Activated gamma-delta T cell treated with anti-CD3 and anti-CD28 coated beads, Interleukin-2, amount 50 U/mL, for 16 hours (primary cell): ENCODE measurements at regions not wholly inside any gene's neighbourhood (a gene's known extent, or its start where the extent isn't known, plus 50 kb on each side); places are given as distances from the start of the nearest gene placed in this dataset.
"Not testable (repeated sequence)": the region's sequence is repeated elsewhere in the genome, so short reads cannot be mapped to it uniquely, and the experiment has no call there.

Source experiments
- DNase-seq: peaks from one replicate; pipeline ENCODE4 v3.0.0-alpha.2; 2020; ENCODE audit warnings: low read depth

DNA sequence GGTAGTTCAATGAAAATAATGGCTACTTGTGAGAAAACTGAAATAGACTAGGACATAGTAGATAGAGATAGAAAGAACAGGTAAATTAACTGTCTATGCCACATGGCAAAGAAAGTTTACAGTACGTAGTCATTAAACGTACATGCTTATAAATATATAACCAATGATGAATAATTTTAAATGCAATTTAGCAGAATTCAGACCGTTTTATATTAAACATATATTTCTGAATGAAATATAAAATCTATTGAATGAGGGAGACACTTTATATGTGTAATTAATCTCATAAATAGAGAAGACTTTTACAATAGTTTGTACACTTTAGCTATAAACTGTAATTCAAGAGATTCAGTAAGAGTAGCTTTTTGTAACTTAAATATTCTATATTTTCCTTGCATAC lies 124.4 kb upstream of the VPREB1 start:
- DNase-seq, result no peak

DNA sequence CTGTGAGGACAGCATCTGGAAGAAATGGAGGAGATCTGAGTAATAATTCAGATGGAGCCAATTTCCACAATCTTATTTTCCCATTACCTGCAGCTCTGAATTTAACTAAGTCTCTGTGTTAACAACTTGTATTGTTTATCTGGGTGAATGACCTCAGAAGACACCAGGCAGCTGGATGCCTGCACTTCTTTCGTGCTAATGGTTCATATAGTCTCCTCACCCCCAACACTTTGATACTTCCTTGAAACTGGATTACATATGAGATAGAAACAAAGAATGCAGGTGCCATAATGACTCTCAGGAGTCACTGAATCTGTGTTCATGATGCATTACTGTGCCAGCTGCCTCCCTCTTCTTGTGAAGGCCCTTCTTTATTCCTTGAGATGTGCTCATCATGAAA lies 125.6 kb upstream of the VPREB1 start:
- no peak for DNase-seq

DNA sequence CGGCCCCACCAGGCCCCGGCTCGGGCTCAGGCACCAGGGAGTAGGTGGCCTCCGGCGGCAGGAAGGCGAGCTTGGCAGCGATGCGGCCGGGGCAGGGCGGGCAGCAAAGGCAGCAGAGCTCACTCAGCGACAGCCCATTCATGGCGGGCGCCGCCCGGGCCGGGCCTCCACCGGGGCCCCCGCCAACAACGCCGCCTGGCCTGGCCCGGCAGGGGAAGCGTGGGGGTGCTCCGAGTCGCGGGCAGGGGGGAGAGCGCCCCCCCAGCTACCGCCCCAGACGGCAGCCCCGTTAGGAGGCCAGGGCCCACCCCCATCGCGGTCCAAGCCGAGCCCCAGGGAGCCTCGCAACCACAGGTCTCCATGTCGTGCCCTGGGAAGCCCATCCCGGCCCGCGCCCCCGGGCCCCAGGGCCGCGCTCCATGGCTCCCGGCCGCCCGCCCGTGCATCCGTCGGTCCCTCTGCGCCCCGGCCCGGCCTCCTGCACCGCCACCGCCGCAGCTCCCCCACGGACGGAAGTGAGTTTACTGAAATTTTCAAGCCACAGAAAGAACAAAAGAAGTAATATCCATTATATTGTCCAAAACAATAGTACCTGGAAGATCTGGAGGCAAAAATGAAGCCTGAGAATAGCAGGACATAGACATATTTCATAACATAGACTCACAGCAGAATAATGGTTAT lies 126.6 kb upstream of the VPREB1 start:
- not testable (repeated sequence) for DNase-seq

DNA sequence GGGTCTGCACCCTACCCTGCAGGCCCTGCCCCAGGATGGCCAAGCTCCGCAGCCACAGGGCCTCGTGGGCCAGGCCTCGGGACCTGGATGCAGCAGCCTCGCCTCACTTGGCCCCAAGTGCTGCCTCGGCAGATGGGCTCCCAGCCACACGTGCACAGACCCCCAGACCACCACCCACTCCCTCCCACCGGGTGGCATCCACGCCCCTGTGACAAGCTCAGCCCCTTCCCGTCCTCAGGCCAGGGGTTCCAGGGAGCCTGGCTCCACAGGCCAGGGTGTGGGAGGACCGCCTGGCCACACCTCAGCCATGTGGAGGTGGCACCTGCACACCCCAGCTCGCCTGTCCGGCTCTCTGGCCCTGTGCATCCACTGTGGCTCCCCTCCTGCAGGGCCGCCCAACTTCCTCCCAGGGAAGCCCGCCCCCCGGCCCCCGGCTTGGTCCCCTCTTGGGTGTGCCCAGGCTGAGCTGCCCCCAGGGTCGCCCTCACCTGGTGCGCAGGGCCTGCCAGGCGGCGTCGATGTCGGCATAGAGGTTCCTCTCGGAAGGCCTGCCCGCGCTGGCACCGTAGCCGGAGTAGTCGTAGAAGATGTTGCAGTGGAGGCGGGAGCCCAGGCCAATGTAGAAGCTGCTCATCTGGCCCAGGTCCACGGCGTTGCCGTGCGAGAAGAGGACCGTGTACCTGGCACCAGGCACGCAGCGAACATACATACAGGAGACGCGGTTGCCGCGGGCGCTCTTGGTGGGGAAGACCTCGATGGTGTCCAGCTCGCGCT lies 127.4 kb upstream of the VPREB1 start:
- not testable (repeated sequence) for DNase-seq

DNA sequence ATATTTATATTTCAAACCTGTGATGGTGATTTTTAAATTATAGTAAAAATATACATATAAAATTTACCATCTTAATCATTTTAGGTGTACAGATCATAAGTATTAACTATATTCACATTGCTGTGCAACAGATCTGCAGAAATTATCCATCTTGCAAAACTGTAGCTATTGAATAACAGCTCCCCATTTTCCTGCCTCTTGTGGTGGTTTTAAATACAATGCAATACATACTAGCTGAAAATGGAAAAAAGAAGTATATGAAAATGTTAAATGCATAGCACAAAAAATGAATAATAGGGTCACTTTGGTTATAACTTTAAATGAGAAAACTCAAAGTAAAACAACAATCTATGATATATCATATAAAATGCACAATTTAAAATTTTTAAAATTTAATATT lies 130.9 kb upstream of the VPREB1 start:
- DNase-seq, result no peak

DNA sequence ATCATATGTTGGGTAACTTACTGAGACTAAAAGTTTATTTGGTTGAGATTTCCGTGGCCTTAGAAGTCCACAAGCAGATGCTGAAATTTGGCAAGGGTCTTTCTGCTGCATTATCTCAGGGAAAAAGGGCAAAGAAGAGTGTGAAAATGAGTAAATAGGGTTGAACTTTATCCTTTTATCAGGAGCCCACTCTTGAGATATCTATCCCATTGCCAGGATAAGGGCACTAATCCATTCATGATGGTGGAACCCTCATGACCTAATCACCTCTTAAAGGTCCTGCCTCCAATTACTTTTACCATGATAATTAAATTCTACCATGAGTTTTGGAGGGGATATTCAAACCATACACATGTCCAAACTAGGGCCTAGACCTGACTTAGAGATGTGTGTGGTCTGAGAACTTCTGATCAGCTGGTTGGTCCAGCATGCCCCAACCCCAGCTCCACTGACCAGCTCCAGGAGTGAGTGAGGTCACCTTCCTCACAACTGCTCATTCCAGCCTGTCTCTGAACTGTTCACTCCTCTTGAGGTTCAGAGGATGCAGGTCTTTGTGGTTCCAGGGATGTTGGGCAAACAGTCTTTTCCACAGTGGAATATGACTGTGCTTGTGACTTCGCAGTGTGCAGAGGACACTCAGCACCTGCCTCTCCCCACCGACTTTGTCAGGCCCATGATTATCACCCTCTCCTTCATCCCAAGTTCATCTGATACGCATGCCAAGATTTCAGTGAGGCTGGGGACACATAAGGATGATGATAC lies 130.1 kb upstream of the TOP3B start:
- DNase-seq, result no peak

DNA sequence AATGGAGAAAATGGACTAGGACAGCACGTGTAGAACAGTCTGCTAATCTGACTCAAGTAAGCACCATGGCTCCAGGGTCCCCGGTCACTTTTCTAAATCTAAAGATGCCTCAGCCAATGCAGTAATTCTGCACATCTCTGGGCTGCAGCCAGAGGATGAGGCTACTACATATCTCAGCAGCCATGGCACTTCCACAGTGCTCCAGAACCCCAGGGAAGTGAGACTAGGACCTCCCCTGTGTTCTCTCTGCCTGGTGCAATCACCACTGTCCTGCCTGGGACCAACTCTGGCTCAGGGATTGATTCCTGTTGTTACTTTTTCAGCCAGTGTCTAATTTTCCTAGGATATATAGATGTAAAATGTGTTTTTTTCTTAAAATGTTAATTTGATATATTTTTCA lies 129.4 kb upstream of the TOP3B start:
- no peak for DNase-seq

DNA sequence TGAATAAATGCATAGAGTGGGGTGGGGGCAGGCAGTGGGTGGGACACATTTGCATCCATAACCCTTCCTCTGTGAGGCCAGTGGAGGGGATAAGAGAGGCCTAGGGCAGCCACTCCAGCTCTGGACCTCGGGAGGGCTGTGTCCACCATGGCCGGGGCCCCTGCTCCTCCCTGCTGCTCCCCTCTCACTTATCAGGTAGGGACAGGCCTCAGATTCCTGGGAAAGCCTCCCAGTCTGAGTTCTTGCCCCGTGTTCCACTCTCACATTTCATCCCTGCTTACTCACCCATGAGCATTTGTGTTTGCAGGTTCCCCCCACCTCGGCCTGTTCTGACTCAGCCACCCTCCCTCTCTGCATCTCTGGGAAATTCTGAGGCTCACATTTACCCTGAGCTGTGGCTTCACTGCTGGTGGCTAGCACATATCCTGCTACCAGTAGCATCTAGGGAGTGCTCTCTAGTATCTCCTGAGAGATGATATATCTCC lies 128.7 kb upstream of the TOP3B start:
- DNase-seq, result no peak

DNA sequence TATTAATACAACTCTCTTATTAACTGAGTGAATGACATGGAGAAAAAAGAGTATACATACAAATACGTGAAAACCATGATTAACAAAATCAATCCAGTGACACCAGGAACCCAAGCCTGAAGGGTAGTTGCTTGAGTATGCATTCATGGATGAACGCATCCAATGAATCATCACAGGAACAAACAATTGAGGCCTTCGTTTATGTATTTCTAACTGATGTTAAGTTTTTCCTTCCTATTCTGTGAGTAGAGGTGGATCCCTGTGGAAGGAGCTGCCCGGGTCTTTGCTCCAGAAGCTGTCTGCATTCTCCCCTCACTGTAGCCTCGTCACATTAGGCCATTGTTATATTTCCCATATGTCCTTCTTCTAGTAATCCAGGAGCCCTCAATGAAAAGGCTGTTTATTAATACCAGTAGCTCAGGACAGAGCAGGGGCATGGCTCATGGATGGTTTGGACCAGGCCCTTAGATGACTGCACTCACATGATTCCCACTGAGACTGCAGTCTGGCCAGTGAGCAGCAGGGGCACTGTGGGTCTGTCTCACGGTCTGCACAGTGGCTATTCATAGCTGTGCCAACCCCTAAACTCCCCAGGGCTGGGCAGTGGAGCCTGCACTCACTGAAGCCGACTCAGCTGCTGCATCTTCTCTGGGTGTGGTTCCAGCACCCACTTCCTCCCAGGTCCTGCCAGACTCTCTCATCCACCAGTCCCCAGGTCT lies 128.1 kb upstream of the TOP3B start:
- no peak for DNase-seq

DNA sequence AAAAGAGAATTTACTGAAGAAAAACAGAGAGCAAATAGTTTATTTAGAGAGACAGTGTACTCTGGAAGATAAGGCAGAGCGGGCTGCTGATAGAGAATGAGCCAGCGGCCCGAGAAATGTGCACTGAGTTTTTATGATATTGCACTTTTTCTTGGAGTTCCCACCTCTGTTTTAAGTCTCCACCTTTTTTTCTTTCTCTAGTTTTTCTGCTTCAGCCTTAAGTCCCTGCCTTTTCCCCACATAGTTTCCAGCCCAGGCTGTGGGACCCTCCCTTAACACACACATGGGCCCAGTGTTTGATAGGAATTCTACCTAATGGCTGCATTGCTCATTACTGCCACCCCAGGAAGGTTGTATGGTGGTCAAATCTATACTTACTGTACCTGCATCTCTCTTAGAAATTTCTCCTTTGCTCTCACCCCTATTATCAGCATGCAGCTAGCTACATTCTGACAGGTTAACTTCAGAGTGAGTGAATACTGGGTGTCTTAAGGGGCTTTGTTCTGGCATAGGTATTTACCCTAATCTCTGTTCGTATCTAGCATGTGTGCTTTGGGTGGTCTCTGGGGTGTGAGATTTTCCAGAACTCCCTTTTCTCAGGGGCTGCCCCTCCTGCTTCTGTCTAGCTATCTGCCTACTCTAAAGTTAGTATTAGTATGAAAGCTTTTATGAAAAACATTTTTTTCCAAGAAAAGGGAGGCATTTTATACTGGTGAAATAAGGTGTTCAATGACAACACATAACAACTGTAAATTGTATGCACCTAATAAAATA lies 127.3 kb upstream of the TOP3B start:
- no peak for DNase-seq

DNA sequence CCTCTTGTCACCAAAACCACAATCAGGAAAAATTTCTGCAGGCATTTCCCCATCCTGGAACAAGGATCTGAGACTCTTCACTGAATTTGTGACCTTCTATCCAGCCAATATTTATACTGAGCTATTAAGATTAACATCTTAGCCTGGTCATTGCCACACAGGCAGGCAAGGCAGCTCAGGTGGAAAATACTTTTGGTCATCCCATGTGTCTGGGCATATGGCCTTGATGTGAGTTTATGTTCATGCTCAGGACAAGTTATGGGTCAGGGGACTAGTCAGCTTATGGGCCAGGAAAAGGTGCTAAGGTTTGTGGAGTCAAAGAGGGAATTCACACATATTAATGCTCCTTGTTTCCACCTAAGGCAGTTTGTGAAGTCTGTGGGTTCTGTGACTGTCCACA lies 124.3 kb upstream of the TOP3B start:
- DNase-seq, result no peak

DNA sequence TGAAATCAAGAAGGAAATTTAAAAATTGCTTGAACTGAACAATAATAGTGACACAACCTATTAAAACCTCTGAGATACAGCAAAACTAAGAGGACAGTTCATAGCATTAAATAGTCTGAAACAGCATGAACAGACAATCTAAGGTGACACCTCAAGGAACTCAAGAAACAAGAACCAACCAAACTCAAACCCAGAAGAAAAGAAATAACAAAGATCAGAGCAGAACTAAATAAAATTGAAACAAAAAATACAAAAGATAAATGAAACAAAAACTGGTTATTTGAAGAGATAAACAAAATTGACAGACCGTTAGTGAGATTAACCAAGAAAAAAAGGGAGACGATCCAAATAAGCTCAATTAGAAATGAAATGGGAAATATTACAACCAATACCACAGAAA lies 122.8 kb upstream of the TOP3B start:
- DNase-seq, result no peak

DNA sequence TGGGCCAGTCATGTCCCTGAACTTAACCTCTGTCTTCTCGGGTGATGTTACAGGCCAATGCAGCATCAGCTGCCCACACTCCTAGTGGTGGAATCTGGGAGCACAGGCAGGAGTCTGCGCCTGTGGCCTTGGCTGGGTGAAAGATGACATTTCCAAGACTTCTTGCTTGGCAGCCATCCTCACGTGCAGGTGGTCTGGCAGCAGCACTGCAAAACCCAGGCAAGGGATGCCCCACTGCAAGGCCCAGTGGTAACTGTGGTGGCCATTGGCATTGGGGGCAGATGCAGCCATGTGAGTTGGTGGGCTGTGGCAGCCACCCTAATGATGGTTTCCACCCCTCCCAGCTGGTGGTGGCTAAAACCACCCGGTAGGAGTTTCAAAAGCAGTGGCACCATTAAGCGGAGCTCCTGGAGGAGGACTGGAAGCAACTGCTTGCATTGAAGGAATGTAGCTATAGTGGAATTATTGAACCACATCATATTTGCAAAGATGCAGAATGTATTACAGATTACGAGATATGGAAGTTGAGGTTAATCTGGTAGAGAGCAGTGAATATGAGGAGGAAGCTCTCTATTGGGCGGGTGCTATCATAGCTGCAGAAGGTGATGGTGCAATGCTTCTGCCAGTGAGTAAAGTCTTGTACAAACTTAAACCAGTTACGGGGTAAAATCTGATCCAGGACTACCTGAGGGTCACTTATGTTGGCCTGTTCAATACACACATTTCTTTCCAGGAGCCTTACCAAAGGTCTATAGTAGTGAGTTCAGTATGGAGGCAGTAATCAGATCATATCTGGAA lies 120.7 kb upstream of the TOP3B start:
- no peak for DNase-seq

DNA sequence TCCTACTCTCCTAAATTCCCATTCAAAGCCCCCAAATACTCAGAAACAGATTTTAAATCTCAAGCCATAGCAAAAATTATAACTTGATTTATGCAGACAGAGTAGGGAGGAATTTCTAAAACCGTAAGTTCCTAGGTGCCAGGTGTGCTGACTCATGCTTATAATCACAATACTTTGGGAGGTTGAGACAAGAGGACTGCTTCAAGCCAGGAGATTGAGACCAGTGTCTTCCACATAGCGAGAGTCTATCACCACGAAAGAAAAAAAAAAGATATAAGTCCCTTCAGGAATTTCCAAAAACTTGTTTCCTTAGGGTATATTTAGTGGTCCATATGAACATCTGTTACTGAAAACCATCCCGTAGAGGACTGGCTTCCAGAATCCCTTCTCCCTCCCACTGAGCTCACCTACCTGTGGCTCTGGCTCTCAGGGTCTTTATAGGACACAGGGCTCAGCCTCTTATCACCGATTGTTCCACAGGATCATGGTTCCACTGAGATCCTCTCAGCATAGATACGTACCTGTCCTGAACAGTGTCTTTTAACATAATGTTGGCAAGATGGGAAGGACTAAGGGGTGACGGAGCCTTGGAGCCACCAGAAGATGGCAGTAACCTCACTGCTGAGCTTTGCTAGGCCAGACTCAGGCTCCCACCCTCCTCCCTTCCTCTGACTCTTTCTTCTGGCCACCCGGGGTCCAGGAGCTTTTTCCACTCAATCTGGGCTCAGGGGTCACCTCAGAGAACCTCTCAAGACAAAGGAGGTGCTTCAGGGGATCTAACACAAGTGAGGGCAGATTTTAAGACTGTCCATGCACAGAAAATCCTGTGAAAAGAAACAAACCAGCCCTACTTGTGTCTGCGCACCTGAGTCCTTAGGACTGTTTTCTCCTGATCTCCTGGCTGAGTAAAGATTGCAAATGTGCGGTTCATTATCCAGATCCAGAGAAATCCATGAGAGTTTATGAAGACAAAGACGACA lies 117.5 kb upstream of the TOP3B start:
- no peak for DNase-seq

DNA sequence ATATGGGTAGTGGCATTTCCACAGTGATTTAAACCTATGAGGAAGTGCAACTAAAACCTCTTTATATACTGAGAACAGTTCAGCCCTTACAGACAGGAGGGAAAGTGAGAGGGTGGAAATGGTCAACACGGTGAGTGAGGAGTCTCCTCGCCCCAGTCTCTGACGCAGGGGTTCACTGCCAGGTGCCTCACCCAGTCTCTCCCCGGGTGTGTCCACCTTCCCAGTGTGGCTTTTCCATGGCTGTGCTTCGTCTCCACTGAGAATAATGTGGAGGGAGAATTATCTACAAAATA lies 116.6 kb upstream of the TOP3B start:
- no peak for DNase-seq

DNA sequence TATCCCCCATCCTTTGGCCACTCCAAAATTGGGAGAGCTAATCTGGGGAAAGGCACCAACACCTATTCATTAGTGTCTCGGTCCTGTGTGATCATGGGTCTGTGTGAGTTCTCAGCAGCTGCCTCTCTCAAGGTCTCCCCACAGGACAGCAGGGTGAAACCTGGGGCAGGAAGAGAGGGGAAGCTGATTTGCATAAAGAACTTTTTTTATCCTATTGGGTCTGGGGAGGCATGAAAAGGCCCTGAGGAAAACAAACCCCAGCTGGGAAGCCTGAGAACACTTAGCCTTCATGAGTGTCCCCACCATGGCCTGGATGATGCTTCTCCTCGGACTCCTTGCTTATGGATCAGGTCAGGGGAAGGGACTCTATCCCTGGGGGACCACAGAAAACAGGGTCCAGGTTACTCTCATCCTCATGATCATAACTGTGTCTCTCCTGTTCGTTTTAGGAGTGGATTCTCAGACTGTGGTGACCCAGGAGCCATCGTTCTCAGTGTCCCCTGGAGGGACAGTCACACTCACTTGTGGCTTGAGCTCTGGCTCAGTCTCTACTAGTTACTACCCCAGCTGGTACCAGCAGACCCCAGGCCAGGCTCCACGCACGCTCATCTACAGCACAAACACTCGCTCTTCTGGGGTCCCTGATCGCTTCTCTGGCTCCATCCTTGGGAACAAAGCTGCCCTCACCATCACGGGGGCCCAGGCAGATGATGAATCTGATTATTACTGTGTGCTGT lies 116.0 kb upstream of the TOP3B start:
- no peak for DNase-seq

DNA sequence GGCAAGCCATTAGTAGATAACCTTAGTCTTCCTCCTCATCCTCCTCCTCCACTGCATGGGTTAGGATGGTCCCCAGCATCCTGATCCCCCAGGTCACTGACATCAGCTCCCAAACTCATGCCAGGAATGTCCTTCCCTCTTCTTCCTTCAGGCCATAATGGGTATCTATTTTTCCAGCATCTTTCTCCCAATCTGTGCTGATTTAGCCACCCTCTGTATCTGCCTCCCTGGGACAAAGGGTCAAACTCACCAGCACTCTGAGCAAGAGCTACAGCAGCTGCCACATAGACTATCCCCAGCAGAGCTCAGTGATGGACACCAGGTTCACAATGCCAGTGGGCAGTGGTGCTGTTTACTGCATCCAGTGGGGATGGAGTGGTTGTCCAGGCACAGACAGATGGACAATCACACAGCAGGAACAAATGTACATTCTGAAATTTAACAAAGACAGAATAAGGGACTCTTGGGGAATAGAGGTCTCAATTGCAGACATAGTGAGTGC lies 115.2 kb upstream of the TOP3B start:
- no peak for DNase-seq

DNA sequence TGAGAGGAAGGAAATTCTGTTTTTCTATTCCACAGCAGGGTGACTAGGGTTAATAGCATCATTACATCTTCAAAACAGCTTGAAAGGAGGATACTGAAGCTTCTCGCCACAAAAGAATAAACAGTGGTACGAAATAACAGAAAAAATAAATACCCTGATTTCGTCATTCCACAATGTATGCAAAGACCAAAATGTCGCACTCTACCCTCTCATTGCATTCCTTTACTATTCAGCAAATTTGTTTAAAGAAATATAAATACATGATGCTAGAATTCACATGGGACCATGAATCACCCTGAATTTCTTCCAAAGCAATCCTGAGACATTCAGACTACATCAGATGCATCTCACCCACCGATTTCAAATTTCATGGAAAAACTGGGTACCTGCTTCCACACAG lies 112.3 kb upstream of the TOP3B start:
- DNase-seq, result no peak

DNA sequence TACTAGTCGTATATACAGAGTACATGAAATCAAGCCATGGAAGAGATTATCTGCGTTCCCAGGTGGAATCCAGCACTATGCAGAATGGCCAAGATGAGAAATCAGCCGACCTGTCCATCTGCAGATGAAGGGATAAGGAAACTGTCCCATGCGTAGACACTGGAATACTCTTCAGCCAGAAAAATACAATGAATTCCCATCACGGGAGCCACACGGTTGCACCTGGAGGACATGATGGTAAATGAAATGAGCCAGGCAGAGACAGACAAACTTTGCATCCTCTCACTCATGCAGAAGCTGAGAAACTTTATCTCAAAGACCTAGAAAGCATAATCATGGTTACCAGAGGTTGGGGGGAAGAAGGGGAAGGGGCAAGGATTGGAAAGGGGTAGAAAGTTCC lies 111.9 kb upstream of the TOP3B start:
- no peak for DNase-seq
